Right ventricle myocardium inferior (tissue), 1 donor: ENCODE measurements at regions not wholly inside any gene's neighbourhood (a gene's known extent, or its start where the extent isn't known, plus 50 kb on each side); places are given as distances from the start of the nearest gene placed in this dataset.

ENCODE experiments used
- ATAC-seq: fragments of 200-7000 bp; cut with Tn5 transposase; one replicate; pipeline ENCODE4 v1.9.1; 2020; ENCODE audit warnings: mild to moderate bottlenecking, moderate library complexity
- DNase-seq: peaks from one replicate; pipeline ENCODE4 v3.0.0; 2021; ENCODE audit errors: missing footprints
- intact Hi-C: fragments of 100-400 bp; cut with DNase I; formaldehyde crosslinking; loops from one replicate; pipeline ENCODE4 v1.11.0; 2022
- donor health status: DM: no; HTN: yes; CAD: no; lungs with severe emphysema.

DNA sequence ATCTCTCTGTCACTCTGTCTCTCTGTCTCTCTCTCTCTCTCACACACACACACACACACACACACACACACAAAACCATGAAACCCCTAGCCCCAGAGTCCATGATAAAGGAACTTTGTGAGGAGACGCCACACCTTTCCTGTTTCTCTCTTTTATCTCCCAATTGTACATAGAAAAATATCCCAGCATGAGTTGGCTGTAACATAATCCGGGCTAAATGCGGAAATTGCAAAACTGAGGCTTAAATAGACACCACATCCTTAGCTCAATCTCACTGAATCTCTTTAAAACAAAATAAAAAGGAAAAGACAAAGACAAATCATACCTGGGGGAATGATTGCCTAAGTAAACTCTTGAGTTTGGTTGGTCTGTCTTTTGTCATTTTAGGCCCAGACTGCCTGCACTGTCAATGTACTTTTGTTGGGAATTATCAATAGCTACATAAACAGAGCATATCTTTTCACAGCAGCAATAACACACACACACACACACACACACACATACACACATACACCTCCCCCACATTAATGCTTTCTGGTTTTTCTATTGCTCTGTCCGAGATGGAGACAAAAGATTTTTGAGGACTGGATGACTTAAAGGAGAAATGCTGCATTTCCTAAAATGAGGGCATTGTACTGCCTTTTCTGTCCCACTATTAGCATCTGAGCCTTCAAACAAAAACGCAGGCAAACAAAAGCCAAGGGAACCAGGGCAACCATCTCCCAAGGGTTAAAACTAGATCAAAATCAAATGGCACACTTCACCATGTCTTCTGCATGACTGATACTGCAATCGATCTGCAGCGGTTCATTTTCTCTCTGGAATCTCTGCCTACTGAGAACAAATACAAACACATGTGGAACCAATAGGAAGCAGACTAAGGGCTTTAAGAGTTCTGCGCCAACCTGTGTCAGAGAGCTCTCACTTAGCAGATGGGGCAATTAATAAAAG lies 321.5 kb downstream of the NFIB start:
- intact Hi-C loops: no loop called here

DNA sequence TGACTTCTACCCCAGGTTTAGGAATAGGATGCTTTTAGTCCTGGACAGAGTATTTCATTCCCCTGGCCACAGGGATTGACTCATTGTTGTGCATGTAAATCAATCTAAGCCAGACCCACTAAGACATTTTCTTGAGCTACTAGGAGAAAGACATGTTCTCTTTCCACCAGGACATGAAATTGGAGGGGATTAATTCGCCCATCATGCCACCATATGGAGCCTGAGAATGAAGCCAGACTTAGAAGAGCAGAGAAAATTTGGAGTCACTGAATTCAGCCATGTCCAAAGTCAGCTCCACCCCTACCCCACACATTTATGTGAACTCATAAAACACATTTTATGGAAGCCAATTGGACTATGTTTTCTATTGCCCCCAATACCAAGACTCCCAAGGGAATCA lies 322.5 kb downstream of the NFIB start:
- intact Hi-C loops: no loop called here
- DNase-seq (no peak), ATAC-seq (no peak)

More for the DNA sequence above, 321.5 kb downstream of the NFIB start:
- DNase-seq (no peak), ATAC-seq (no peak)

DNA sequence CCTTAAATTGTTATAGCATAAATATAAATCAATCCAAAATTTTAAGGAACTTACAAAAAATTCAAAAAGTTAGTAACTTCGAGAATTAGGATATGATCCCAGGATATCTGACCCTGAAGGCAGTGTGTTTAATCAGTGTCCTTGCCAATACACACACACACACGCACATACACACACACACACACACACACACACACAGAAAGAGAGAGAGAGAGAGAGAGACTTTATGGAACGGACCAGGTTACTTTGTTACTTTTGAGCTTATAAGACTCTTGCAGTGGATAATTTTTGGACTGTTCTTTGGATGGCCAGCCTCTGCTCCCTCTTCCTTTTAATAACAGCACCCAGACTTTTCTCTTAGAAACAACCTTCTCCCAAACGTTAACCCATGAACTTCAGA lies 322.9 kb downstream of the NFIB start:
- DNase-seq (no peak), ATAC-seq (no peak)
- intact Hi-C loops: no loop called here

DNA sequence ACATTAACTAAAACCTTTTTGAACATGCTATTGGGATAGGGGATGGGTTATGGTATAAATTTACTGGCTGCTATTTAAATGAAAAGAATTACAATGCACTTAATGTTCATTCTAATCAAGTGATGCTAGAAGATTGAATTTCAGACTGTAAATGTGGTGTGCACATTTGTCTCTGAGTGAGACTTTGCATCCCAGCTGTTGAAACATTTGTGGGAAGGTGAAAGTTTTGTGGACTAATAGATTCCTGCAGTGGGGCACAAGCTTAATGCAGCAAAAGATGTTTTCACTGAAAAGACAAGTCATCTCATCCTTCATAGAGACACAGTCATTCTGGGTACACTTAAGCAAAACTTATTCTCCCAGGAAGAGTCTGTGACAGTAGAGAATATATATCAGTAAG lies 323.6 kb downstream of the NFIB start:
- intact Hi-C loops: no loop called here
- DNase-seq: no peak
- no peak for ATAC-seq

DNA sequence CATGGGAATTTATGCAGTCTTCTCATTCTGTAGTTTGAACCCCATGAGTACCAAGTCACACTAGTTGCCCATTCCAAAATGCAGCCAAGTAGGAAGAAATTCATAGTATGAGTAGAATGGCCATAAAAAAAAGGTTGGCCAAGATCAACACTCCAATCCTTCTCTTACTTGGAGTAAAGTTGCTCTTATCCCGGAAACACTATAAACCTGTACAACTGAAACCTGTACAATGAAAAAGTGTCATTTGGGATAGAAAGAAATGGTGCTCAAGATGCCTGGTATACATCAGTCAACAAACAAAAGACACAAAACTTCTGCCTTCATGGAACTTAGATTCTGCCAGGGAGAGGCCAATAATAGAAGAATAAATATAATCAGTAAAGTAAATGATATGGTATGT lies 325.0 kb downstream of the NFIB start:
- intact Hi-C loops: no loop called here
- ATAC-seq: no peak
- no peak for DNase-seq

DNA sequence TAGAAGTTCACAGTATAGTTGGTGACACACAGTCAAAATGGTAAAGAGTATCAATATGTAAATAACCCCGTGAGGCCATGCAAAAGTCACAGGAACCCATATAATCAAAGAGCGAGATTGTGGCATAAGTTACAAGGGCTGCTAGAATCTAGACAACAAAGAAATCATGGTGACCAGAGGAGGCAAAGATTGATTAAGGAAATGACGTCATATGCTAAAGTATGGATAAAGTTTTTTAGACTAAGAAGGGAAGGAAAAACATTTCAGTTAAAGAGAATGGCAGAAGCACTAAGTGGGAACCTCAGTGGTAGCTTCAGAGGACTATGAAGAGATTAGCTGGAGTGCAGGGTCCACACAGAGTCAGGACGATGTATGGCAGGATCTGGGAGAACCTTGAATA lies 330.3 kb downstream of the NFIB start:
- DNase-seq: no peak
- intact Hi-C loops: no loop called here
- ATAC-seq: no peak

DNA sequence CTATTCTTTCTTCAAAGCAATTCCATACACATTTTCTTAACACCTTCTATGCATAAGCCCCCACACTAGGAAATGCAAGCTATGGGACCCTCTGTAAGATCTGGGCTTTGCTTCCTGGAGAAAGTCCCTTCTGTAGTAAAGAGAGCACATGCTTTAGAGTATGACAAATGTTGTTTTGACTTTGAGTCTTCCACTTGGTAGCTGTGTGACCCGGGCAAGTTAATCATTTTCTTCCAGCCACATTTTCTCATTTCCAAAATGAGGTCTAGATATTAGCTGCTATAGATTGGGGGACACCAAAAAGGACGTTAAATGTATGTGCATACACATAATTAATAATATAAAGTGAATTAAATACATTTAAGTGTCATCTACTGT lies 334.0 kb downstream of the NFIB start:
- DNase-seq (no peak), ATAC-seq (no peak)
- intact Hi-C loops: loop anchor here (10.0 kb wide), 3 partner anchors 65 to 275 kb away; no protein-coding TSS in a partner anchor

DNA sequence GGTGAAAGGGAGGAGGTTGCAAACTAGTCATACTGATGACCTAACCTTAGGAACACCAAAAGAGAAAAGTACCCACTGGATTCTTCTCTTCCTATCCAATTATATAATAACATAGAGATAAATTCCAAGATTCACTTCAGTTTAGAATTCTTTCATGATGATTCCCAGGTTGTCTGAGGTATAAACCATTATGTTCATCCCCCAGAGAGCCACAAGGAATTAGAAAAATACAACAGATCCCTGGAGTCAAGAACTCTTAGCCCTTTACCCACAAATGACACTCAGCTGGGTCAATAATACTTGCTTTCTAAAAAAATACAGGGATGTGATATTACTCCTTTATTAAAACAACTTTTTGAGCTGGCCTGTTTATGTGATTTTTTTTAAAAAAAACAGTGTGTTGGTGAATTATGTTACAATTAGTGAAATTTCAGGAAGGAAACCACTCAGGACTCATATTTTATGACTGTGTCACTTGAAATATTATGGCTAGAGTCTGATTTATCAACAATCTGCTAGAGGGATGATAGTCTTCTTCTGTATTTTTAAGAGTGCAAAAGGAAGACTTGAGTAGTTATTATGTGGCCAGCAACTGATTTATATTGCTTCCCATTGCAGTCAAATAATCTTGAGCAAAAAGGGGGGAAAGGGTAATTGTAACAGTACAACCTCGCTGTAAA lies 338.2 kb downstream of the NFIB start:
- DNase-seq (no peak), ATAC-seq (no peak)
- intact Hi-C loops: loop anchor here (10.0 kb wide), 3 partner anchors 69 to 271 kb away; no protein-coding TSS in a partner anchor

DNA sequence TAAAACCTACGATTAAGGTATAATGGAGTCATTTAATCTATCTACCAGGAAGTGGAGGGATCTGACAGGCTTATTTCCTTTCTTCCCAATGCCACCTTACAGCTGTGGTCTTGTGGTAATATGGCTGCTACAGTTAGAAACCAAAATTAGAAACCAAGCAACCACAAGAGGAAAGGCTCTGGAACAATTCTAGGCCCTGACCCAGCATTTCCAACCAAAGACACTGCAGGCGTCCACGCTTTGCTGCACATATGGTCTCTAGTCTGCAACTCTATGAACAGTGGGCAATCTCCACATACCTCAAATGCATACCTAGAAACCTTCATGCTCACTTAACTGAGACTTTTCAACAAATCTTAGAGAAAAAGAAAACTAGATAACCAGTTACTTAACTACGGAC lies 339.1 kb downstream of the NFIB start:
- DNase-seq (no peak), ATAC-seq (no peak)
- intact Hi-C loops: loop anchor here (10.0 kb wide), 3 partner anchors 70 to 270 kb away; no protein-coding TSS in a partner anchor

DNA sequence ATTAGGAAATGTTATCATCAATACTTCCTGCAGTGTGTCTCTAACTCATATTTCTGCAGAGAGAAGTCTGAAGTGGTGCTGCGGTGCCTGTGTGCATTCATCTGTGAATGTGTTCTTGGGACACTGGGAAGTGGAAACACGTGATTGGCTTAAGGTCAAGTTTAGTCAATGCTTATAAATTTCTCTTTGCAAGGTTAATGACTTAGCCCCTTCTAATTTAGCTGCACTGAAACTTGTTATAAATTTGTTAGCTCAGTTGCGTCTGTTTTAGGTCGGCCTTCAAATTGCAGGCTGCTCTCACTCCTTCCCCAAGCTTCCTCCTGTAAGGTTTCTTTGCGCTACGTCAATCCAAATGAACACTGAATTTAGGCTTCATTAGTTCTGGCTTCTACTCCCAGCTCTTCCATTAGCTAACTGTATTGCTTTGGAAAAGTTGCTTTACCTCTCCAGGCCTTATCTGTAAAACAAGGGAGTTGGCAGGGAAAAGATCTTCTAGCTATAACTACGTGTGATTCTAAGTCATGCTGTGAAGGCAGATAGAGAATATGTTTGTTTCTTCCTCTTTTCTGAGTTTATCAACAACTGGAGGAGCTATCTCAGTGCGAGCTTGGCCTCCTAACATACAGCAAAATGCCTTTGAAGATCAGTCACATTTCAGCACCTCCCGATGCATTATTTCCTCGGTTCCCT lies 341.8 kb downstream of the NFIB start:
- DNase-seq: no peak
- intact Hi-C loops: loop anchor here (10.0 kb wide), 3 partner anchors 73 to 267 kb away; no protein-coding TSS in a partner anchor
- no peak for ATAC-seq

DNA sequence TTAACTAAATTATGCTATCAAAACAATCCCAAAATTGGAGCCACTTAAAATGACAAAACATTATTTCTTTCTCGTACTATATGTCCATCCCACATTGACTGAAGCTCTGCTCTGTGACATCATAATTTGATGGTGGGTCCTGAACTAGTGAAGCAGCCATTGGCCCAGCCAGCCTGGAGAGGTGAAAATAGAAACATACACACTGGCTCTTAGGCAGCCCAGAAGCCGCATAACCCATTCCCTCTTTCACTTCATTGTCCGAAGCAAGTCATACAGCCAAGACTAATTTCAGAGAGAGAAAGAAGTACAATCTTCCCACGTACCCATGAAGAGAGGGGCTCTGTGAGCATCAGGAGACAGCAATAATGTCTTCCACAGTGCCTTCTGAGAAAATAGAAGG lies 342.5 kb downstream of the NFIB start:
- ATAC-seq (peak; percentile 20), DNase-seq (no peak)
- intact Hi-C loops: loop anchor here (10.0 kb wide), 3 partner anchors 73 to 267 kb away; no protein-coding TSS in a partner anchor

DNA sequence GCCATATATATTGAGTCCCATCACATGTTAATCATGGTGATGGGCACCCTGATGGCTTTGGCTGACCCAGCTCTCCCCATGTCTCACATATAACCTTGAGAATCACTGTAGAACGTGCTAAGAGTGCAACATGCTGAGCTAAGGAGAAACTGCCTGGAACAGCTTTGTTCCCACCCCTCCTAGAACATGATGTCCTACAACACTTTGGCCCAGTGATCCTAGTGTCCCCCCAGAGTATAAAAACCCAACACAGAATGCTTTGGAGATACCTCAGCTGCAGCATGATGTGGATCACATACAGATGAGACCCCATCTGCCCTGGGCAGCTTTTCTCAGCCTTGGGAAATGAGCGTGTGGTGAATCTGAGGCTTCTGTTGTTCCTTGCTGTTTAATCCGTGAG lies 343.5 kb downstream of the NFIB start:
- ATAC-seq (peak; percentile 61), DNase-seq (no peak)
- intact Hi-C loops: loop anchor here (10.0 kb wide), 3 partner anchors 74 to 266 kb away; no protein-coding TSS in a partner anchor

DNA sequence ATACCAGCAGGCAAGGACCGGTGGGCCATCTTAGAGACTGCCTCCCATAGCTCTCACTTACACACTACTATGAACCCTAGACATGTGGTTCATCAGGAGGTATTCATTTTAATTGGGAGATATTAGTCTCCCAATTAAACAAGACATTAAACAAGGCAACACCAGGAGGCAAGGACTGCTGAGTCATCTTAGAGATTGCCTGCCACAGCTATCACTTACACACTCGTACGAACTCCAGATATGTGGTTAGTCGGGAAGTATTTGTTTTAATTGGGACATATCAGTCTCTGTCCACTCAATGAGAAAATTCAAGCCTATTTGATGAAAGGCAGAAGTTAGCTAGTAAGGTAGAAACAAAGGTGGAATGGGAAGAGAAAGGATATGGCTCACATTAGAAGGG lies 343.9 kb downstream of the NFIB start:
- no peak for DNase-seq
- intact Hi-C loops: loop anchor here (10.0 kb wide), 3 partner anchors 75 to 265 kb away; no protein-coding TSS in a partner anchor
- no peak for ATAC-seq

DNA sequence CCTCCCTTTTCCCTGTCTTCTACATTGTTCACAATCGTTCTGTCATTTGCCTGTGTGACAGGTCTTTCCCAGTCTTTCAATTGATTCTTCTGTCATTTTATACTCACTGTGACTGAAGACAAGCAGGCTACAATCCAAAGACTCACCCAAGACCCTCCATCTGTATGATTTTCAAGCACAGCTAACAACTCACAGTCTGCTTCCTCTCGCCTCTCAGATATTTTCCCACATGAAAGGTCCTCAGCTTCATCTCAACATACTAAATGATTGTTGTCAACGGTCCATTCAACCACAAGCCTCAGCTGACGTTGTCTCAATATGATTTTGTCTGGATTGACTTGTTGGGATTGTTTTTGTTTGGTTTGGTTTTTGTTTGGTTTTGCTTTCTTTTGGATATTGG lies 346.5 kb downstream of the NFIB start:
- no peak for ATAC-seq
- DNase-seq: no peak
- intact Hi-C loops: loop anchor here (5.0 kb wide), 1 partner anchor 50 kb away; no protein-coding TSS in a partner anchor

DNA sequence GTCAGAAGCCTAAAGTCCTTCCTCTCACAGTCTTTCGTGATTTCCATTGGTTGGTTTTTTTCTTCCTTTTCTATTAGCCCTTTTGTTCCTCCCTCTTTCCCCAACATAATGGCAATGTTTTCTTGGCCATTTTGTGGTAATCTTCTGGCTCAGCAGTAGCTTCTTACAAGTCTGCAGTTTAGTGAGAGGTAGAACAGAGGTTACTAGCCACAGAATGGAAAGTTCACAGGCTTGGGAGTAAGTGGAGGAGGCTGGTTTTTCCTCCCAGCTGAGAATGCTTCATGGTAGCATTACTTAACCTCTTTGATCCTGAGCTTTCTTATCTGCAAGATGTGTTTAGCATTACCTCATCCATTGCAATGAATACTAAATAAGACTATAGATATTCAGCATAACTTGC lies 346.9 kb downstream of the NFIB start:
- ATAC-seq: no peak

DNA sequence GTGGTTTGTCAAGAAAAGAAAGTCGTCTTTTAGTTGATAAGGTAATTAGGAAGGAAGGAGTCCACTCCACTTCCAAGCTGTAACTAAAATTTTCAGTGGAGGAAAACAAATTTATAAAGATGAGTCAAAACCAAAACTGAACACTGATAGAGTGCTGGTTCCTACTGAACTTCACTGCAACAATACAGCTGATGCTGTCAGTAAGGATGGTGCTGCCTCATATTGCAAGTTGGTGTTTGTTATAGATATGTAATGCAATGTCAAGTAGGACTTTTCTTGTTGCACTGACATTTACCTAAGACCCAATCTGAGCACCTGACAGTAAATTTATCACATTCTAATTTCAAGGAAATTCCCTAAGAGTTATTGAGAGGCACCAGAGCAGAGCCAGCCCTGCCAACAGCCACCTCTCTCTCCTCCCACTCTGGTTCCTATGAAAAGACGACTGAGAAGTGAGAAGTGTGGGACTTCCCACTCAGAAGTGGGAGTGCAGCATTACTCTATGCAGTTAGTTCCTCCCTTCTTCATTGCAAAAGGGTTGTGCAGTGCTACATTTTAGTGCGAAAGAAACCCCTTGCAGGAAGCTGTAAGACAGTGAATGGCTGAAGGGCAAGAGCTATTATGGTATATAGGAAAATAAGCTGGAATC lies 350.8 kb downstream of the NFIB start:
- intact Hi-C loops: no loop called here
- DNase-seq (no peak), ATAC-seq (no peak)

More for the DNA sequence above, 346.9 kb downstream of the NFIB start:
- intact Hi-C loops: loop anchor here (5.0 kb wide), 1 partner anchor 50 kb away; no protein-coding TSS in a partner anchor
- no peak for DNase-seq

DNA sequence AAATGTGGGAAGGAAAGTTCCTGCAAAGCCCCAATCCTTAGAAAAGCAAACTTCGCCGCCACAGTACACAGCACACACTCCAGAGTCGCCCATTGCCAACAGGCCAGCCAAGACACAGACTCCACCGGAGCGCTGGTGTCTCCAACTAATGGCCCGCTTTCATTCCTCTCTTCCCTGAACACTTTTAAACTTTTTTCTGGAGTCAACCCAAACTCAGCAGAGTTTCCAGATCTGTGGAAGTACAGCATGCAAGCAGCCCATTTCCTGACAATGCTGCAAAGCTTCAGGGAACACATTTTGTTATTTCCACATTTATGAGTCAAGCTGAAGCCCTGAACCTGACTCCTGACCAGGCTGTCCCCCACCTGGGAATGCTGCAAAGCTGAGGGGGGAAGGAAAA lies 351.9 kb downstream of the NFIB start:
- intact Hi-C loops: no loop called here
- ATAC-seq (peak; percentile 86), DNase-seq (no peak)

DNA sequence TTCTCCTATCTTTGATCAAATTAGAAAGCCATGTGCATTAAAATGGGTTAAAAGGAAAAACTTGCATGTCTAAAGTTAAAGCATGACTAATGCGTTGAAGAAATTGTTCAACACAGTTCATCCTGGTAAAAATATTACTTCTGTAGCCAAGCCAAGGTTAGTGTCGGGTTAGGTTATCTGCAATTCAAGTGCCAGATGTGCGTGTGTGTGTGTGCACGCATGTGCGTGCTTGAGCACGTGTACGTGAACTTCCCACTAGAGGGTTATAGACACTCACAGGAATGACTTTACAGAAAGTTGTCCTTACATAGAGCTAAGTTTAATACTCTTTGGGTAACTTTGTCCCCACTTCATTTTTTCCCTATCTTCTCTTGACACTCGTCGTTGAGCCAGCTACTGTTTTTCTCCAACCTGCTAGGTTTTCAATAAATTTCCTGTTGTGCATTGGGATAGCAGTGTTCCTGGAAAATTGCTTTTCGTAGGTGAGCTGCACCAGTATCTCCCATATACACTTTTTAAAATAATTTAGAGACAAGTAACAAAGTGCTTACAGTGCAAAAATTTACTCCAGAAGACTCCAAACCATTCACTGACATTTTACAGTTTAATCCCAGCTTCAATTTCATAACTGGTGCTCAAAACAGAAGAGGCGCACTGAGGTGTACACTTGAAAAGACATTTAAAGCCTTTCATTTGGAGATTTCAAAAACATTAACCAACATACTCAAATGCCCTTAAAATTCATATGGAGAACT lies 353.8 kb downstream of the NFIB start:
- ATAC-seq (no peak), DNase-seq (no peak)
- intact Hi-C loops: no loop called here
